GM23248 (cell line): ENCODE measurements at regions not wholly inside any gene's neighbourhood (a gene's known extent, or its start where the extent isn't known, plus 50 kb on each side); places are given as distances from the start of the nearest gene placed in this dataset.

Experiments used
- EZH2 ChIP-seq: fragments of 200-600 bp; sonication (generic); IDR thresholded peaks from 2 replicates; pipeline ENCODE4 v1.6.1; 2018; ENCODE audit warnings: antibody characterized with exemption, mild to moderate bottlenecking; ENCODE audit not compliant: insufficient read depth, poor library complexity, severe bottlenecking
- EZH2phosphoT487 ChIP-seq: fragments of 200-600 bp; sonication (generic); IDR thresholded peaks from 2 replicates; pipeline ENCODE4 v1.6.1; 2018; ENCODE audit warnings: antibody characterized with exemption, moderate library complexity, mild to moderate bottlenecking, low read depth; ENCODE audit not compliant: insufficient read depth

GRCh38 chr1:218898921-218899320 is 274.8 kb upstream of the LYPLAL1 start:
- TF ChIP-seq EZH2 = no peak
- no peak for TF ChIP-seq EZH2phosphoT487
